ENCODE measurements at regions not wholly inside any gene's neighbourhood (a gene's known extent, or its start where the extent isn't known, plus 50 kb on each side); places are given as distances from the start of the nearest gene placed in this dataset.

DNA sequence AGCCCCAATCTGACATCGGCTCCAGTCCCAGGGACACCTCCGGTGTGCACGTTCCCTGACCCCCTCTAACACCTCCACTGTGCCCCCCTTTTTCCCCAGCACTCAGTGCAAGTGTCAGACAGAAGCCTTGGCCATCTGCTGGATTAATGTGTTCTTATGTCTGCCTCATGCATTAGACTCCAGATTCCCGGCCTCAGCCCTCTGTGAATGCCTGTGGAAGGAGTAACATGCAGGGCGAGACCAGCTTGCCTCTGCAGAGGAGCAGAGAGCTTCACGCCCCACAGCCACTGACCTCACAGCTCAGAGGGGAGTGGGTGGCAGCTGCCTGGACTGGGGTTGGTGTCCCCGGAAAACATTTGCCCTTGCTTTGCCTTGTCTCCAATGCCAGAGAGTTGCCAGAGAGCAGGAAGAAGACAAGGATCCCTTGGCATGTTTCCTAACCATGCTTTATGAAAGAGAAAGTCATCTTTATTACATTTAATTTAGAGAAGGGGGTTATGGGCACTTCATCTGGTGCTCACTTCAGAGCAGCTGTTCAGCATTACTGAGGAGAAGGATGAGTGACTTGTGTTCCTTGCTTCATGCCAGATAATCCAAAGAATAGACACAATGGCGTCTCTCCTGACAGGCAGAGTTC lies 91.6 kb upstream of the CXCL12 start:
- FAIRE-seq: no peak
- DNase-seq (ENCODE audit: insufficient read length, low spot score): no peak

GRCh38 chr10:44477046-44477425 lies 92.1 kb upstream of the CXCL12 start:
- FAIRE-seq: no peak
- DNase-seq (ENCODE audit: insufficient read length, low spot score): no peak

DNA sequence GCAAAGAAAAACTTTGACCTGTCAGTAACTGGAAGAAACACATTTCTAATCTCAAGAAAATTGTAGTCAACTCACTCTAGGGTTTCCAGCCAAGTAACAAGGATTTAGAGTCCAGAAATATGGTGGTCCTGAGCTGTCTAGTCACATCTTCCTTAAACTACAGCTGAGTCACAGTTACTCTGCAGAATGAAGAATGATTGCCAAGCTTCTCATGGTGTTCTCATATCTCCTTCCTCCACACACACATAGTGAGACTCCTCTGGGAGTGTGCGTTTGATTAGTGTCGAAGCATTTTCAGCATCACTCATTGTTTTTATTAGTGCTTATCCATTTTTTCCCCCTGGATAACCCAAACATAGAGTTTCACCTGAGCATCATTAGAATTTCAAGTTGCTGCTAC lies 93.1 kb upstream of the CXCL12 start:
- FAIRE-seq (no peak), DNase-seq (ENCODE audit: insufficient read length, low spot score) (no peak)

GRCh38 chr10:44478876-44479705 lies 94.2 kb upstream of the CXCL12 start:
- no peak for FAIRE-seq
- DNase-seq (ENCODE audit: insufficient read length, low spot score): no peak

- DNase-seq (ENCODE audit: insufficient read length, low spot score): no peak
- FAIRE-seq: no peak
Measured at GRCh38 chr10:44492678-44493077, 107.8 kb upstream of the CXCL12 start.

- DNase-seq (ENCODE audit: insufficient read length, low spot score) (no peak), FAIRE-seq (no peak)
Measured at GRCh38 chr10:44498222-44498621, 113.3 kb upstream of the CXCL12 start.

DNA sequence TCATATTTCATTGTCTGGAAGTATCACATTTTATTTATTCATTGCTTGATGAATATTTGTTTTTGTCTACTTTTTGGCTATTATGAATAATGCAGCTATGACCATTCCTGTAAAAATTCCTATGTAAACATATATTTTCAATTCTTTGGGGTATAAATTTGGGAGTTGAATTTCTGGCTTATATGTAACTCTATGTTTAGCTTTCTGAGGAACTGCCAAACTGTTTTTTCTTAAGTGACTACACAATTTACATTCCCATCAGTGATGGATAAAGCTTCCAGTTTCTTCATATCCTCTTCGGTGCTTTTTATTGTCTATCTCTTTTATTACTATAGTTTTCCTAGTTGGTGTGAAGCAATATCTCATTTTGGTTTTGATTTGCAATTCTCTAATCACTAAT lies 115.6 kb upstream of the CXCL12 start:
- FAIRE-seq (no peak), DNase-seq (ENCODE audit: insufficient read length, low spot score) (no peak)

DNA sequence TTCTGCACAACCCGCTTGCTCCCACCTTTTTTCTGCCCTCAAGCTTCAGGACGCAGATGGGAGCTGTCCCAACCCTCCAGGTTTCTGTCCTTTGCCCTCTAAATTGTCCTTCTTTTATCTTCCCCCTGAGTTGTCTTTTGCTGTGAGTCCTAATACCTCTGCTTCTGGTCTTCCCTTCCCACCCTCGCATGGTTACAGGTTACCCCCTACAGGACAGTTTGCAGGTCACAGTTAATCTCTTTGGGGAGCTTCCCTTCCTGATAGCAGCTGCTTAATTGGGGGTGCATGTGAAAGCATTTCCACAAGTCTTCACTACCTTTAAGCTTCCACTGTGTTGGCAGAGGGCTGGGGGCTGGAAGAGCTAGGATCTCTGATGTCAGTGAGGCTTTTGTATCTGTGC lies 121.5 kb upstream of the CXCL12 start:
- FAIRE-seq (no peak), DNase-seq (ENCODE audit: insufficient read length, low spot score) (no peak)

- DNase-seq (ENCODE audit: insufficient read length, low spot score) (no peak), FAIRE-seq (no peak)
Measured at GRCh38 chr10:44510379-44511115, 125.7 kb upstream of the CXCL12 start.

GRCh38 chr10:44511166-44511565 lies 126.3 kb upstream of the CXCL12 start:
- DNase-seq (ENCODE audit: insufficient read length, low spot score): no peak
- FAIRE-seq: no peak

- no peak for DNase-seq (ENCODE audit: insufficient read length, low spot score)
- no peak for FAIRE-seq
Measured at GRCh38 chr10:44511601-44512000, 126.7 kb upstream of the CXCL12 start.

GRCh38 chr10:44512431-44513022 lies 127.6 kb upstream of the CXCL12 start:
- no peak for DNase-seq (ENCODE audit: insufficient read length, low spot score)
- no peak for FAIRE-seq

DNA sequence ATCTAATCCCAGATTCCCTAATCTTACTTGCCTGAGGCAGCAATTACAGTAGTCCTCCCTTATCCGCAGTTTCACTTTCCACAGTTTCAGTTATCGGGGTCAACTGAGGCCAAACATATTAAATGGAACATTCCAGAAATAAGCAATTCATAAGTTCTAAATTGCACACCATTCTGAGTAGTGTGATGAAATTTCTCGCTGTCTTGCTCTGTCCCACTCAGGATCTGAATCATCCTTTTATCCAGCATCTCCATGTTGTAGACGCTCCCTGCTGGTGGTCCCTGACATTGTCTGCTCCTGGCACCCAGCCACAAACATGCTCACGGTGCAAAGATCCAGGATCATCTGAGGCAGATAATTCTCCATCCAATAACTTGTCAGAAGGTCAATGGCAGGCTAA lies 128.7 kb upstream of the CXCL12 start:
- DNase-seq (ENCODE audit: insufficient read length, low spot score) (no peak), FAIRE-seq (no peak)

GRCh38 chr10:44516891-44517290 lies 132.0 kb upstream of the CXCL12 start:
- DNase-seq (ENCODE audit: insufficient read length, low spot score): no peak
- no peak for FAIRE-seq

- no peak for DNase-seq (ENCODE audit: insufficient read length, low spot score)
- FAIRE-seq: no peak
Measured at GRCh38 chr10:44517635-44518034, 132.7 kb upstream of the CXCL12 start.

GRCh38 chr10:44519361-44519760 lies 134.5 kb upstream of the CXCL12 start:
- DNase-seq (ENCODE audit: insufficient read length, low spot score) (no peak), FAIRE-seq (no peak)

GRCh38 chr10:44520651-44521050 lies 135.8 kb upstream of the CXCL12 start:
- FAIRE-seq (no peak), DNase-seq (ENCODE audit: insufficient read length, low spot score) (no peak)

DNA sequence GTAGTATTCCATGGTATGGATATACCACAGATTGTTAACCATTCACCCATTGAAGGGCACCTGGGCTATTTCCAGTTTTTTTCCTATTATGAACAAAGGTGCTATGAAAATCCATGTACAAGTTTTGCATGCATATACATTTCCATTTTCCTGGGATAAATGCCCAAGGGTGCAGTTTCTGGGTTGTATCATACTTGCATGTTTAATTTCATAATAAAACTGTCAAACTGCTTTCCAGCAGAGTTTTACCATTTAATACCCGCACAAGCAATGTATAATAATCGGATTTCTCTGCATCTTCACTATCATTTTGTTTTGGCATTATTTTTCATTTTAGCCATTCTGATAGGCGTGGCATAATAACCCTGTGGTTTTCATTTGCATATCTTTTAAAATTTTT lies 154.3 kb upstream of the CXCL12 start:
- DNase-seq (ENCODE audit: insufficient read length, low spot score) (no peak), FAIRE-seq (no peak)

- FAIRE-seq (no peak), DNase-seq (ENCODE audit: insufficient read length, low spot score) (no peak)
Measured at GRCh38 chr10:44552726-44553125, 167.8 kb upstream of the CXCL12 start.

GRCh38 chr10:44557596-44558191 lies 172.8 kb upstream of the CXCL12 start:
- no peak for DNase-seq (ENCODE audit: insufficient read length, low spot score)
- no peak for FAIRE-seq

DNA sequence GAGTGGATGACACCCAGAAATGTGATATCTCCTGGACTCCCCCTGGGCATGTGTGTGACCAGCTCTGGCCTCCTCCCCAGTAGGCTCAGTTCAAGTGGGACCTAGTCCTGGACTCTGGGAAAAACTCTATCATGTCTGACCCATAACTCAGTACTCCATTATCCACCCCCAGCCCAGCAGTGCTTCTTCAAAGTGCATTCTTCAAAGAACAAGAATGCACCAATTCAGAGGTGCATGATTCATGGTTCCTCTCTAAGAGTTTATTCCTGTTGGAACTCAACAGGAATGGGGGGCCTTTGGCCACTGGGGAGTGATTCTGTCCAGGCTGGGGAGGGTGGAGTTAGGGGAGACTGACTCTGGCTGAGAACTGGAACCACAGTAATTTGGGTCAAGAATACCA lies 173.6 kb upstream of the CXCL12 start:
- DNase-seq (ENCODE audit: insufficient read length, low spot score) (no peak), FAIRE-seq (no peak)
